ENCODE measurements at regions not wholly inside any gene's neighbourhood (a gene's known extent, or its start where the extent isn't known, plus 50 kb on each side); places are given as distances from the start of the nearest gene placed in this dataset.

- no peak for DNase-seq (ENCODE audit: low spot score)
Measured at GRCh38 chr5:74187757-74188156, 452.8 kb downstream of the ENC1 start.

GRCh38 chr5:74186356-74187315 lies 453.9 kb downstream of the ENC1 start:
- no peak for DNase-seq (ENCODE audit: low spot score)

- no peak for DNase-seq (ENCODE audit: low spot score)
Measured at GRCh38 chr5:74185599-74185998, 454.9 kb downstream of the ENC1 start.

GRCh38 chr5:74184649-74185048 lies 455.9 kb downstream of the ENC1 start:
- no peak for DNase-seq (ENCODE audit: low spot score)

- DNase-seq (ENCODE audit: low spot score): no peak
Measured at GRCh38 chr5:74183041-74183440, 457.5 kb downstream of the ENC1 start.

GRCh38 chr5:74182603-74183002 lies 457.9 kb downstream of the ENC1 start:
- no peak for DNase-seq (ENCODE audit: low spot score)

GRCh38 chr5:74179701-74180100 lies 460.8 kb downstream of the ENC1 start:
- no peak for DNase-seq (ENCODE audit: low spot score)

- DNase-seq (ENCODE audit: low spot score): no peak
Measured at GRCh38 chr5:74179179-74179578, 461.3 kb downstream of the ENC1 start.

- no peak for DNase-seq (ENCODE audit: low spot score)
Measured at GRCh38 chr5:74177961-74178360, 462.6 kb downstream of the ENC1 start.

GRCh38 chr5:74174366-74174765 lies 466.2 kb downstream of the ENC1 start:
- no peak for DNase-seq (ENCODE audit: low spot score)

GRCh38 chr5:74173665-74174064 lies 466.9 kb downstream of the ENC1 start:
- DNase-seq (ENCODE audit: low spot score): no peak

GRCh38 chr5:74173241-74173640 lies 467.3 kb downstream of the ENC1 start:
- DNase-seq (ENCODE audit: low spot score): no peak

GRCh38 chr5:74169701-74170100 lies 470.8 kb downstream of the ENC1 start:
- no peak for DNase-seq (ENCODE audit: low spot score)

- DNase-seq (ENCODE audit: low spot score): no peak
Measured at GRCh38 chr5:74167930-74168315, 472.6 kb downstream of the ENC1 start.

GRCh38 chr5:74167206-74167929 lies 473.2 kb downstream of the ENC1 start:
- DNase-seq (ENCODE audit: low spot score): peak; percentile 61

GRCh38 chr5:74166064-74166463 lies 474.5 kb downstream of the ENC1 start:
- no peak for DNase-seq (ENCODE audit: low spot score)

- no peak for DNase-seq (ENCODE audit: low spot score)
Measured at GRCh38 chr5:74164725-74165235, 475.7 kb downstream of the ENC1 start.

GRCh38 chr5:74162524-74162923 lies 478.0 kb downstream of the ENC1 start:
- DNase-seq (ENCODE audit: low spot score): no peak

GRCh38 chr5:74161170-74161569 lies 479.4 kb downstream of the ENC1 start:
- DNase-seq (ENCODE audit: low spot score): no peak

GRCh38 chr5:74156728-74157383 lies 483.7 kb downstream of the ENC1 start:
- no peak for DNase-seq (ENCODE audit: low spot score)

- no peak for DNase-seq (ENCODE audit: low spot score)
Measured at GRCh38 chr5:74155501-74155900, 485.0 kb downstream of the ENC1 start.

- DNase-seq (ENCODE audit: low spot score): no peak
Measured at GRCh38 chr5:74154526-74154925, 486.0 kb downstream of the ENC1 start.
